ENCODE measurements at regions not wholly inside any gene's neighbourhood (a gene's known extent, or its start where the extent isn't known, plus 50 kb on each side); places are given as distances from the start of the nearest gene placed in this dataset.

- TF ChIP-seq ZNF560 (tag by site-specific recombination; IDR thresholded peaks at IDR 0.05; ENCODE audit: borderline replicate concordance): no peak
- no peak for TF ChIP-seq SCRT1 (tag by site-specific recombination; IDR thresholded peaks at IDR 0.05; ENCODE audit: borderline replicate concordance)
- peak; percentile 89 for TF ChIP-seq PRDM10 (tag by site-specific recombination; IDR thresholded peaks at IDR 0.05)
- TF ChIP-seq ZNF488 (tag by site-specific recombination; IDR thresholded peaks at IDR 0.05): no peak
- no peak for TF ChIP-seq AEBP2 (tag by site-specific recombination; IDR thresholded peaks at IDR 0.05; ENCODE audit: borderline replicate concordance)
- TF ChIP-seq HOXA7 (CRISPR knock-in tag; IDR thresholded peaks at IDR 0.05; ENCODE audit: borderline replicate concordance): no peak
- TF ChIP-seq YY1 (tag by site-specific recombination; IDR thresholded peaks at IDR 0.05): no peak
- TF ChIP-seq ATF2 (tag by site-specific recombination; IDR thresholded peaks at IDR 0.05; ENCODE audit: low read depth): no peak
- TF ChIP-seq PRDM6 (tag by site-specific recombination; IDR thresholded peaks at IDR 0.05): no peak
- TF ChIP-seq ZSCAN23 (tag by site-specific recombination; IDR thresholded peaks at IDR 0.05): no peak
- TF ChIP-seq ZNF211 (tag by site-specific recombination; IDR thresholded peaks at IDR 0.05; ENCODE audit: low read depth): no peak
- TF ChIP-seq ZNF692 (tag by site-specific recombination; IDR thresholded peaks at IDR 0.05): peak; percentile 67; the same call in 1 of the 2 replicates
- 0 out of 2 replicates have a peak, but pooled peaks have one; percentile 19 for TF ChIP-seq KLF10 (tag by site-specific recombination; IDR thresholded peaks at IDR 0.05)
- no peak for TF ChIP-seq GLI2 (tag by site-specific recombination; IDR thresholded peaks at IDR 0.05; ENCODE audit: borderline replicate concordance, low read depth)
- no peak for TF ChIP-seq ZNF768 (tag by site-specific recombination; IDR thresholded peaks at IDR 0.05)
- TF ChIP-seq SP2 (tag by site-specific recombination; IDR thresholded peaks at IDR 0.05): no peak
- TF ChIP-seq KLF17 (tag by site-specific recombination; IDR thresholded peaks at IDR 0.05): no peak
- TF ChIP-seq OSR2 (tag by site-specific recombination; IDR thresholded peaks at IDR 0.05): no peak
- TF ChIP-seq SCRT2 (tag by site-specific recombination; IDR thresholded peaks at IDR 0.05): no peak
- no peak for TF ChIP-seq PRDM1 (tag by site-specific recombination; IDR thresholded peaks at IDR 0.05)
- no peak for TF ChIP-seq ZNF610 (tag by site-specific recombination; IDR thresholded peaks at IDR 0.05; ENCODE audit: borderline replicate concordance)
- TF ChIP-seq BCL6B (tag by site-specific recombination; IDR thresholded peaks at IDR 0.05): no peak
- TF ChIP-seq ZNF138 (tag by site-specific recombination; IDR thresholded peaks at IDR 0.05; ENCODE audit: borderline replicate concordance): no peak
- no peak for TF ChIP-seq ZSCAN16 (tag by site-specific recombination; IDR thresholded peaks at IDR 0.05)
- peak; percentile 55; the same call in 1 of the 2 replicates for TF ChIP-seq ZSCAN30 (tag by site-specific recombination; IDR thresholded peaks at IDR 0.05)
These were observed 103.2 kb upstream of the DUSP22 start (continued) for GRCh38 chr6:188821-189655.

Data from HEK293 (cell line).